Thyroid gland (tissue), 4 donors: ENCODE measurements at regions not wholly inside any gene's neighbourhood (a gene's known extent, or its start where the extent isn't known, plus 50 kb on each side); places are given as distances from the start of the nearest gene placed in this dataset.
"Not testable (repeated sequence)": the region's sequence is repeated elsewhere in the genome, so short reads cannot be mapped to it uniquely, and the experiment has no call there.

ENCODE experiments used
- DNase-seq, 2 donors: peaks; one replicate each; pipeline ENCODE4 v3.0.0-alpha.2; 2019
- H3K27ac ChIP-seq, 3 donors: fragments of 200-600 bp; sonication (generic); 1 replicate in 2 of 3; 2 replicates in 1 of 3; pipeline ENCODE4 v1.5.1; 2016 to 2019; ENCODE audit warnings: mild to moderate bottlenecking in 1 of 3, moderate library complexity in 1 of 3
- H3K27me3 ChIP-seq: fragments of 200-600 bp; sonication (generic); one replicate; pipeline ENCODE4 v1.5.1; 2019
- H3K36me3 ChIP-seq, 2 donors: fragments of 200-600 bp; sonication (generic); one replicate each; pipeline ENCODE4 v1.5.1; 2016 to 2019
- H3K4me1 ChIP-seq, 2 donors: fragments of 200-600 bp; sonication (generic); one replicate each; pipeline ENCODE4 v1.5.1; 2017 to 2019
- H3K4me3 ChIP-seq, 3 donors: fragments of 200-600 bp; sonication (generic); replicated peaks in 1 of 3; 1 replicate in 2 of 3; 2 replicates in 1 of 3; pipeline ENCODE4 v1.5.1; 2016; ENCODE audit warnings: mild to moderate bottlenecking in 1 of 3
- H3K9me3 ChIP-seq: fragments of 200-600 bp; sonication (generic); one replicate; pipeline ENCODE4 v1.5.1; 2017
- POLR2A ChIP-seq, 2 donors: fragments of 450-650 bp; IDR thresholded peaks; one replicate each; pipeline ENCODE4 v1.6.1; 2017; ENCODE audit warnings: antibody characterized with exemption in 2 of 2, mild to moderate bottlenecking in 2 of 2, moderate library complexity in 1 of 2
- WGBS, 2 donors: methylation state at CpG; one replicate each; pipeline ENCODE4 v1.1.5; 2017; 5-methylcytosine and 5-hydroxymethylcytosine counted together
- intact Hi-C: fragments of 100-400 bp; cut with DNase I; formaldehyde crosslinking; loops from one replicate; pipeline ENCODE4 v1.15.1; 2023
- TF ChIP-seq, protein P1 (sequence below), 6 experiments: fragments of 200-600 bp in 3 of 6; fragments of 450-650 bp in 3 of 6; sonication (generic) in 3 of 6; IDR thresholded peaks; one replicate each; pipeline ENCODE4 v1.5.1; 2016 to 2019; ENCODE audit warnings: antibody characterized with exemption in 6 of 6, mild to moderate bottlenecking in 2 of 6, inconsistent platforms in 1 of 6, moderate library complexity in 1 of 6

DNA sequence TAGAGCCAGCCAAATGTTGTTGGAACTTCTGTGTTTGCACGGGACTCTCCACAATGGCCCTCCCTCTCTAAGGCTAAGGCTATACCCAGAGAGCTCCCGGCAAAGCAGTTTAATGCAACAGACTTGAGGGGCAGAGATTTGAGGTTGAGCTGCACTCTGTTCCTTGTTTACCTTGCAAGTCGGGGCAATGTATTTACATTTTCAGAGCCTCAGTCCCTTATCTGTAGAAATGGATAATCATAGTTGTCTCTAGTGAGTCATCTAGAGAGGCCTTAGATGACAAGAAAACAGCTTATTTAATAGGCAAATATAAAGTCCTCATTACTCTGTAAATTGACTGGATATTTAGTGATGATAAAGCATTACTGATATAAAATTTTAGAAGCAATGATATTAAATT is 917.7 kb downstream of the MCTP2 start:
- Histone ChIP-seq H3K4me3 (no peak overlapping the region), H3K36me3 (no peaks in the 10 kb centered on the region), H3K27me3 (no peaks in the 10 kb centered on the region), H3K4me1 (no peaks in the 10 kb centered on the region), H3K27ac (no peak overlapping the region), H3K9me3 (no peaks in the 10 kb centered on the region)
- WGBS, 2 donors: 72 to 77% methylated on average over 3 of the region's 3 CpGs
- TF ChIP-seq, protein P1, sequence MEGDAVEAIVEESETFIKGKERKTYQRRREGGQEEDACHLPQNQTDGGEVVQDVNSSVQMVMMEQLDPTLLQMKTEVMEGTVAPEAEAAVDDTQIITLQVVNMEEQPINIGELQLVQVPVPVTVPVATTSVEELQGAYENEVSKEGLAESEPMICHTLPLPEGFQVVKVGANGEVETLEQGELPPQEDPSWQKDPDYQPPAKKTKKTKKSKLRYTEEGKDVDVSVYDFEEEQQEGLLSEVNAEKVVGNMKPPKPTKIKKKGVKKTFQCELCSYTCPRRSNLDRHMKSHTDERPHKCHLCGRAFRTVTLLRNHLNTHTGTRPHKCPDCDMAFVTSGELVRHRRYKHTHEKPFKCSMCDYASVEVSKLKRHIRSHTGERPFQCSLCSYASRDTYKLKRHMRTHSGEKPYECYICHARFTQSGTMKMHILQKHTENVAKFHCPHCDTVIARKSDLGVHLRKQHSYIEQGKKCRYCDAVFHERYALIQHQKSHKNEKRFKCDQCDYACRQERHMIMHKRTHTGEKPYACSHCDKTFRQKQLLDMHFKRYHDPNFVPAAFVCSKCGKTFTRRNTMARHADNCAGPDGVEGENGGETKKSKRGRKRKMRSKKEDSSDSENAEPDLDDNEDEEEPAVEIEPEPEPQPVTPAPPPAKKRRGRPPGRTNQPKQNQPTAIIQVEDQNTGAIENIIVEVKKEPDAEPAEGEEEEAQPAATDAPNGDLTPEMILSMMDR (IDR thresholded peaks at IDR 0.05): no peak
- TF ChIP-seq POLR2A (IDR thresholded peaks at IDR 0.05): no peak
- no peak for DNase-seq
- intact Hi-C loops: no loop called here

DNA sequence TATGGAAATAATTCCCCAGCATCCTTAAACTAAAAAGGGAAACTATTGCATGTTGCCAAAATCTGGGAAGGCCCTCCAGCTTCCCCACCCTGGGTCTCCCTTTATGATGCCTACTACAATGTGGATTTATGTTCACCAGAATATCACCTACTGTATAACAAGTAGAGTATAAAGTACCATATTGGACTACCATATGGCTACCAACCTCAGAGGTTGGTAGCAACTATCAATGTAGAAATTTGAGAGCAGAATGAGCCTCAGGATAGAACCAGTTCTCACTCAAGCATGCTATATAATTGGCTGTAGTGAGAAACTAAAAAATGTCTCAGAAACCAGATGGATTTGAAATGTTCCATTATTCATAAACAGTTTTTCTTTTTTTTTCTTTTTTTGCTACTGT is 918.4 kb downstream of the MCTP2 start:
- TF ChIP-seq, protein P1 (IDR thresholded peaks at IDR 0.05): no peak
- no peak for TF ChIP-seq POLR2A (IDR thresholded peaks at IDR 0.05)
- no peak for DNase-seq
- H3K36me3 ChIP-seq: no peaks in the 10 kb centered on the region
- H3K4me1 ChIP-seq: no peaks in the 10 kb centered on the region
- no peak overlapping the region for H3K27ac ChIP-seq
- no peaks in the 10 kb centered on the region for H3K9me3 ChIP-seq
- no peak overlapping the region for H3K4me3 ChIP-seq
- H3K27me3 ChIP-seq: no peaks in the 10 kb centered on the region
- intact Hi-C loops: no loop called here

DNA sequence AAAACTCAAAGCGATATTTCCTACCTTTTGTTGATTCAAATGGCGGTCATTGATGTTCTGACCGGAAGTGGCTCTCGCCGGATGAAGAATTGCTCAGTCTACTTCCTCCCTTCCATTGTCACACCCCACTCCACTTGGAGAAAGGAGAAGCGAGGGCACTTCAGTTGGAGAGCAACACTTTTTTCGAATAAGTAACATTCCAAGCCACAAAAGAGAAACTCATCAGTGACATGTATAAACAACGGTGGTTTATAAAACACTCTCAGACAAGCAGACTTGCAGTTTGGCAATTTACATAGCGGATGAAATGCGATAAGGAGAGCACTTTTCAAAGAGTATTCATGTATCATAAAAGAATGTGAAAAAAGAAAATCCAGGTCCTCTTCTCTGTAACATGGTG is 919.1 kb downstream of the MCTP2 start:
- Histone ChIP-seq H3K4me1 (no peaks in the 10 kb centered on the region), H3K36me3 (no peaks in the 10 kb centered on the region), H3K9me3 (no peaks in the 10 kb centered on the region), H3K4me3 (no peak overlapping the region), H3K27ac (no peak overlapping the region), H3K27me3 (no peaks in the 10 kb centered on the region)
- TF ChIP-seq, protein P1 (IDR thresholded peaks at IDR 0.05): no peak
- TF ChIP-seq POLR2A (IDR thresholded peaks at IDR 0.05): no peak
- no peak for DNase-seq
- intact Hi-C loops: no loop called here
- WGBS, 2 donors: 49 to 61% methylated on average over 10 of the region's 10 CpGs

DNA sequence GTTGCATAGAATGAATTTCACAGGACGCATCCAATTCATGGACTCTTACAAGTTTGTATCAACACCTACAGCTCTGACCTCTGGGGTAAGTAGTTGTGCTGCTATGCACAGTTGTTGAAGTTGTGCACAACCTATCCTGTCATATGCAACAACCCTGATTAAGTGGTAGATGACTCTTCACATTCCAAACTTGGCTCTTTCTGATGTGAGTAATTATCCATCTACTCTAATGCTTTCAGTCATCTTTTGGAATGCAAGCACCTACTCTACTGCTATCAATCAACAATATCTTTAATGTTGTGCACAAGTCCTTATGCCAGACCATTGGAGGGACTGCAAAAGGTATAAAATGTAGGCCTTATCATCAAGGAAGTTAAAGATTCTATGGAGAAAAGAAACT is 921.4 kb downstream of the MCTP2 start:
- Histone ChIP-seq H3K27me3 (no peaks in the 10 kb centered on the region), H3K9me3 (no peaks in the 10 kb centered on the region), H3K36me3 (no peaks in the 10 kb centered on the region), H3K27ac (no peak overlapping the region), H3K4me3 (no peak overlapping the region), H3K4me1 (no peaks in the 10 kb centered on the region)
- TF ChIP-seq, protein P1 (IDR thresholded peaks at IDR 0.05): no peak
- no peak for TF ChIP-seq POLR2A (IDR thresholded peaks at IDR 0.05)
- intact Hi-C loops: no loop called here
- DNase-seq: no peak
- WGBS, 2 donors: 89 to 93% methylated on average over 1 of the region's 1 CpG

DNA sequence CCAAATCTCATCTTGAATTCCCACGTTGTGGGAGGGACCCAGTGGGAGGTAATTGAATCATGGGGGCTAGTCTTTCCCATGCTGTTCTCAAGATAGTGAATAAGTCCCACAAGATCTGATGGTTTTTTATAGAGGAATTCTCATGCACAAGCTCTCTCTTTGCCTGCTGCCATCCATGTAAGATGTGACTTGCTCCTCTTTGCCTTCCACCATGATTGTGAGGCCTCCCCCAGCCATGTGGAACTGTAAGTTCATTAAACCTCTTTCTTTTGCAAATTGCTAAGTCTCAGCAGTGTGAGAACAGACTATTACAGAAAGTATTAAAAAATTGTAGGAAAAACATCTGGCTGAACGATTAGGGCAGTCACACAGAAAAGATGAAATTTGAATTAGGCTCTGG is 921.8 kb downstream of the MCTP2 start:
- 79 to 80% methylated on average over 2 of the region's 2 CpGs for WGBS, 2 donors
- DNase-seq, H3K27ac ChIP-seq, H3K27me3 ChIP-seq, H3K36me3 ChIP-seq, H3K9me3 ChIP-seq, intact Hi-C loops, H3K4me1 ChIP-seq, H3K4me3 ChIP-seq: not testable (repeated sequence)

DNA sequence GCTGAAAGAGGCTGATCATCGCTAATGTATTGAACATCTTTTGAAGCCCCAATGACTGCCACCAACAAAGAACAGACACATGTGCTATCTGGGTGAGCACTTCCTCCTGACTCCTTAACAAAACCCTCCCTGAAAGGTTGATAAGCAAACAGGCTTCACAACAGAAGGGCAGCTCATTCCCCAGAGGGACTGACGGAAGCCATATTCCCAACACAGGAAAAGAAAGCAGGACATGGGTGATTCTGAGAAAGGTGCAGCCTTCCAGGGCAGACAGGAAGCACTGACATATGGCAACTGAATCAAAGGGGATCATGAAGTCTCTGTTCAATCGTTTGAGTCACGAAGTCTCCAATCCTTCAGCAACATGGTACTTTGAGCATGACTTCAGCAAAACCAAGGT is 929.0 kb downstream of the MCTP2 start:
- intact Hi-C loops: no loop called here
- 82 to 89% methylated on average over 4 of the region's 4 CpGs for WGBS, 2 donors

More for the DNA sequence above, 929.0 kb downstream of the MCTP2 start:
- no peaks in the 10 kb centered on the region for H3K36me3 ChIP-seq
- H3K4me1 ChIP-seq: no peaks in the 10 kb centered on the region
- H3K27me3 ChIP-seq: no peaks in the 10 kb centered on the region
- no peaks in the 10 kb centered on the region for H3K9me3 ChIP-seq
- H3K4me3 ChIP-seq: no peak overlapping the region
- DNase-seq: no peak
- no peak for TF ChIP-seq POLR2A (IDR thresholded peaks at IDR 0.05)
- TF ChIP-seq, protein P1 (IDR thresholded peaks at IDR 0.05): no peak
- no peak overlapping the region for H3K27ac ChIP-seq
